ENCODE measurements at regions not wholly inside any gene's neighbourhood (a gene's known extent, or its start where the extent isn't known, plus 50 kb on each side); places are given as distances from the start of the nearest gene placed in this dataset.

- TF ChIP-seq CTCF (IDR thresholded peaks at IDR 0.05; ENCODE audit: low read depth, low read length) = no peak
- no peak for TF ChIP-seq EZH2phosphoT487 (IDR thresholded peaks at IDR 0.05; ENCODE audit: low read depth)
These were observed 188.9 kb downstream of the AHR start for GRCh38 chr7:17487343-17487742.
